ENCODE measurements at regions not wholly inside any gene's neighbourhood (a gene's known extent, or its start where the extent isn't known, plus 50 kb on each side); places are given as distances from the start of the nearest gene placed in this dataset.
"Not testable (repeated sequence)": the region's sequence is repeated elsewhere in the genome, so short reads cannot be mapped to it uniquely, and the experiment has no call there.

GRCh38 chr5:96201503-96201902 lies 231.5 kb downstream of the PCSK1 start:
- DNase-seq: no peak
- Histone ChIP-seq H3K9me3 (no peaks in the 10 kb centered on the region), H3K27ac (no peak overlapping the region), H3K4me3 (replicated peaks in 1 of 3) (no peak overlapping the region), H3K4me1 (no peaks in the 10 kb centered on the region), H3K36me3 (no peaks in the 10 kb centered on the region), H3K27me3 (no peaks in the 10 kb centered on the region)
- 87 to 96% methylated on average over 3 of the region's 3 CpGs for WGBS, 2 donors
- intact Hi-C loops (cut with DNase I): no loop called here
- TF ChIP-seq POLR2A (IDR thresholded peaks at IDR 0.05): no peak
- TF ChIP-seq CTCF (IDR thresholded peaks at IDR 0.05): no peak

- Histone ChIP-seq H3K27me3 (no peaks in the 10 kb centered on the region), H3K9me3 (no peaks in the 10 kb centered on the region), H3K4me1 (no peaks in the 10 kb centered on the region), H3K36me3 (no peaks in the 10 kb centered on the region), H3K27ac (no peak overlapping the region), H3K4me3 (replicated peaks in 1 of 3) (no peak overlapping the region)
- intact Hi-C loops (cut with DNase I): no loop called here
- no peak for TF ChIP-seq POLR2A (IDR thresholded peaks at IDR 0.05)
- no peak for TF ChIP-seq CTCF (IDR thresholded peaks at IDR 0.05)
- 64 to 85% methylated on average over 1 of the region's 1 CpG for WGBS, 2 donors
- no peak for DNase-seq
Measured at GRCh38 chr5:96200641-96201040, 232.4 kb downstream of the PCSK1 start.

GRCh38 chr5:96199713-96200183 lies 233.3 kb downstream of the PCSK1 start:
- Histone ChIP-seq H3K36me3 (no peaks in the 10 kb centered on the region), H3K27me3 (no peaks in the 10 kb centered on the region), H3K9me3 (no peaks in the 10 kb centered on the region), H3K27ac (no peak overlapping the region), H3K4me3 (replicated peaks in 1 of 3) (no peak overlapping the region), H3K4me1 (no peaks in the 10 kb centered on the region)
- intact Hi-C loops (cut with DNase I): no loop called here
- TF ChIP-seq POLR2A (IDR thresholded peaks at IDR 0.05): no peak
- no peak for TF ChIP-seq CTCF (IDR thresholded peaks at IDR 0.05)
- 94 to 95% methylated on average over 4 of the region's 4 CpGs for WGBS, 2 donors
- no peak for DNase-seq

- no peaks in the 10 kb centered on the region for H3K9me3 ChIP-seq
- no peak overlapping the region for H3K27ac ChIP-seq
- no peak for DNase-seq
- H3K27me3 ChIP-seq: no peaks in the 10 kb centered on the region
- TF ChIP-seq CTCF (IDR thresholded peaks at IDR 0.05) (no peak), POLR2A (IDR thresholded peaks at IDR 0.05) (no peak)
- no peak overlapping the region for H3K4me3 ChIP-seq (replicated peaks in 1 of 3)
- no peaks in the 10 kb centered on the region for H3K4me1 ChIP-seq
- 74 to 78% methylated on average over 3 of the region's 3 CpGs for WGBS, 2 donors
- intact Hi-C loops (cut with DNase I): no loop called here
- no peaks in the 10 kb centered on the region for H3K36me3 ChIP-seq
Measured at GRCh38 chr5:96198356-96199058, 234.5 kb downstream of the PCSK1 start.

GRCh38 chr5:96197767-96198166 lies 235.3 kb downstream of the PCSK1 start:
- H3K27ac ChIP-seq; H3K27me3 ChIP-seq; H3K4me1 ChIP-seq; intact Hi-C loops (cut with DNase I); H3K4me3 ChIP-seq (replicated peaks in 1 of 3); H3K9me3 ChIP-seq; DNase-seq; H3K36me3 ChIP-seq: not testable (repeated sequence)
- 93 to 98% methylated on average over 3 of the region's 3 CpGs for WGBS, 2 donors
